ENCODE measurements at regions not wholly inside any gene's neighbourhood (a gene's known extent, or its start where the extent isn't known, plus 50 kb on each side); places are given as distances from the start of the nearest gene placed in this dataset.

DNA sequence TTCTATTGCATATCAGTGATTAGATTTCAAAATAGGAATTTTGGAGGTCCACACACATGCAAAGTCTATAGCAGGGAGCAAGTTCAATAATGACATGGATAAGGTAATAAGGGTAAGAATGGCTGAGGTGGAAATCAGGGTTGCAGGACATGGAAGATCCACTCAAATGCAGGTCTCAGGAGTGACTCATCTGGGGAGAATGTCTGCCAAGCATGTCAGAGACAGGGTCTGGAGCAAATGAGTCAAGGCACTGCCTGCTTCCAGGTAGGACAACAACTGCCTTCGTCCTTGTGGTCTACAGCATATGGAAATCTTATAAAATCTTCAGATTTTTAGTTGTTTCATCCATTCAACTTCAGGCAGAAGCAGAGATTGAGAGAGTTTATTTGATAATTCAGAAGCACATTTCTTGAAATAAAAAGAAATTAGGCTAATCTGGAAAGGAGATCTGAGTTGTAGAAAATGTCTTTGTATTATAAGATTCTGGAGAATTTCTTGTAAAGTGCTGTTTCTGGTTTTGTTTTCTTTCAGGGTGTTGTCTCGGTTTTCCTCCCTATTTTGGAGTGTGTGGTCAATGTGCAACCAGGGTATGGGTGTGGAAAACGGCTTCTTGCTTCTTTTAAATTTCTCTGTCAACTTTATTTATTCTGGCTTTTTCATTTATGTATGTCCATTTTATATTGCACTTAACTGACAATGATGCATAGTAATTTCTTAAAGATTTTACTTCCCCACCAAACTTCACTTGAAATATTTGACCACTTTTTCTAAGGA, 748.8 kb downstream of the LIG4 start:
- no peaks in the 10 kb centered on the region for H3K9me3 ChIP-seq (ENCODE audit: control insufficient read depth in 2 of 2, insufficient read depth in 1 of 2, low read length in 1 of 2)
- H3K4me3 ChIP-seq (ENCODE audit: low read length in 2 of 2), result no peak overlapping the region
- no peaks in the 10 kb centered on the region for H3K4me1 ChIP-seq (ENCODE audit: control insufficient read depth in 2 of 2, insufficient read depth in 2 of 2, low read length in 2 of 2)
- H3K36me3 ChIP-seq (ENCODE audit: control insufficient read depth in 2 of 2, insufficient read depth in 2 of 2, low read length in 1 of 2), result no peaks in the 10 kb centered on the region
- H3K27ac ChIP-seq (ENCODE audit: low read depth in 1 of 2, low read length in 1 of 2), result no peak overlapping the region
- no peak for DNase-seq (ENCODE audit: low read depth in 6 of 9, low spot score in 9 of 9)
- WGBS, result 74% methylated on average over 3 of the region's 3 CpGs
- H3K27me3 ChIP-seq (ENCODE audit: control insufficient read depth in 2 of 2, insufficient read depth in 1 of 2, low read length in 1 of 2), result no peaks in the 10 kb centered on the region

DNA sequence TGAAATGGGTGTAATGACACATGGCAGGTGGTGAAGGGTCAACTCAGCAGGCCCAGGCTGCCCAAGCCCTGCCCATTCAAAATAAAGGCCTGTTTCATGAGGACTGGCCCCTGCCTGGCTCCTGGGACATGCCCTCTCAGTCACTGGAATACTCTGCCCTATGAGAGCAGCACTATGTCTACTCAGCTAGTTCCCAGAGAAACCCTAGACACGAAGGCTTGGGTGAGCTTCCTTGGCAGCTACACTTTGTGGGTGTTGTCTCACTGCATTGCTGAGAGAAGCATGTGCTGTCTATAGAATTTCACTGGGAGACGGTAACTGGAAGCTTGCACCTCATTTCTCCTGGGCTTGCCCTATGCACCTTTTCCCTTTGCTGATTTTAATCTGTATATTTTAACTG, 752.8 kb downstream of the LIG4 start:
- H3K9me3 ChIP-seq (ENCODE audit: control insufficient read depth in 2 of 2, insufficient read depth in 1 of 2, low read length in 1 of 2), result no peaks in the 10 kb centered on the region
- no peak overlapping the region for H3K27ac ChIP-seq (ENCODE audit: low read depth in 1 of 2, low read length in 1 of 2)
- no peaks in the 10 kb centered on the region for H3K36me3 ChIP-seq (ENCODE audit: control insufficient read depth in 2 of 2, insufficient read depth in 2 of 2, low read length in 1 of 2)
- H3K4me1 ChIP-seq (ENCODE audit: control insufficient read depth in 2 of 2, insufficient read depth in 2 of 2, low read length in 2 of 2), result no peaks in the 10 kb centered on the region
- no peaks in the 10 kb centered on the region for H3K27me3 ChIP-seq (ENCODE audit: control insufficient read depth in 2 of 2, insufficient read depth in 1 of 2, low read length in 1 of 2)
- no peak overlapping the region for H3K4me3 ChIP-seq (ENCODE audit: low read length in 2 of 2)
- DNase-seq (ENCODE audit: low read depth in 6 of 9, low spot score in 9 of 9), result no peak
- 93% methylated on average over 2 of the region's 2 CpGs for WGBS

GRCh38 chr13:107461751-107462150, 753.6 kb downstream of the LIG4 start:
- no peaks in the 10 kb centered on the region for H3K4me1 ChIP-seq (ENCODE audit: control insufficient read depth in 2 of 2, insufficient read depth in 2 of 2, low read length in 2 of 2)
- DNase-seq (ENCODE audit: low read depth in 6 of 9, low spot score in 9 of 9), result no peak
- no peaks in the 10 kb centered on the region for H3K9me3 ChIP-seq (ENCODE audit: control insufficient read depth in 2 of 2, insufficient read depth in 1 of 2, low read length in 1 of 2)
- H3K36me3 ChIP-seq (ENCODE audit: control insufficient read depth in 2 of 2, insufficient read depth in 2 of 2, low read length in 1 of 2), result no peaks in the 10 kb centered on the region
- H3K27ac ChIP-seq (ENCODE audit: low read depth in 1 of 2, low read length in 1 of 2), result no peak overlapping the region
- 92% methylated on average over 1 of the region's 1 CpG for WGBS
- no peaks in the 10 kb centered on the region for H3K27me3 ChIP-seq (ENCODE audit: control insufficient read depth in 2 of 2, insufficient read depth in 1 of 2, low read length in 1 of 2)
- H3K4me3 ChIP-seq (ENCODE audit: low read length in 2 of 2), result no peak overlapping the region

DNA sequence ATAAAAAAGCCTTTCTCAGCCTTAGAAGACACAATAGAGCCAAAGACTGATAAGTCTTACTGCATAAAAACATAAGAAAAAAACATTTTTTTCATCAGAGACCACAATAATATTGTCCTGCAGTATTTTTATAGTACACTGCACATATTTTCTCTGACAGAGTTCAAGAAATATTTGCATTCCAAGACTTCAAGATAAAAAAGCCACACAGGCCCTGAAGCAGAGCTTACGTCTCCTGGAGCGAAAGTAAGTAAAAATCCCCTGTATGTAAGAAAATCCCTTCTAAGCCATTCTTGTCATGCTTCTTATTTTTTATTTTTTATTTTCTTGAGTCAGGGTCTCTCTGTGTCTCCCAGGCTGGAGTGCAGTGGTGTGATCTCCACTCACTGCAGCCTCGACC, 755.9 kb downstream of the LIG4 start:
- H3K4me1 ChIP-seq (ENCODE audit: control insufficient read depth in 2 of 2, insufficient read depth in 2 of 2, low read length in 2 of 2), result no peaks in the 10 kb centered on the region
- no peak overlapping the region for H3K4me3 ChIP-seq (ENCODE audit: low read length in 2 of 2)
- no peaks in the 10 kb centered on the region for H3K36me3 ChIP-seq (ENCODE audit: control insufficient read depth in 2 of 2, insufficient read depth in 2 of 2, low read length in 1 of 2)
- no peaks in the 10 kb centered on the region for H3K9me3 ChIP-seq (ENCODE audit: control insufficient read depth in 2 of 2, insufficient read depth in 1 of 2, low read length in 1 of 2)
- H3K27me3 ChIP-seq (ENCODE audit: control insufficient read depth in 2 of 2, insufficient read depth in 1 of 2, low read length in 1 of 2), result no peaks in the 10 kb centered on the region
- no peak for DNase-seq (ENCODE audit: low read depth in 6 of 9, low spot score in 9 of 9)
- H3K27ac ChIP-seq (ENCODE audit: low read depth in 1 of 2, low read length in 1 of 2), result no peak overlapping the region
- WGBS, result 85% methylated on average over 3 of the region's 3 CpGs

- WGBS, result 88% methylated on average over 10 of the region's 10 CpGs
- DNase-seq (ENCODE audit: low read depth in 6 of 9, low spot score in 9 of 9), result no peak
- peaks cover 0 to 2% of the 10 kb centered on the region in 2 donors for H3K9me3 ChIP-seq (ENCODE audit: control insufficient read depth in 2 of 2, insufficient read depth in 1 of 2, low read length in 1 of 2)
- no peaks in the 10 kb centered on the region for H3K27me3 ChIP-seq (ENCODE audit: control insufficient read depth in 2 of 2, insufficient read depth in 1 of 2, low read length in 1 of 2)
- H3K36me3 ChIP-seq (ENCODE audit: control insufficient read depth in 2 of 2, insufficient read depth in 2 of 2, low read length in 1 of 2), result no peaks in the 10 kb centered on the region
- no peaks in the 10 kb centered on the region for H3K4me1 ChIP-seq (ENCODE audit: control insufficient read depth in 2 of 2, insufficient read depth in 2 of 2, low read length in 2 of 2)
- H3K27ac ChIP-seq (ENCODE audit: low read depth in 1 of 2, low read length in 1 of 2), result no peak overlapping the region
- H3K4me3 ChIP-seq (ENCODE audit: low read length in 2 of 2), result no peak overlapping the region
Measured at GRCh38 chr13:107458269-107458668, 757.1 kb downstream of the LIG4 start.

- H3K36me3 ChIP-seq (ENCODE audit: control insufficient read depth in 2 of 2, insufficient read depth in 2 of 2, low read length in 1 of 2), result no peaks in the 10 kb centered on the region
- H3K9me3 ChIP-seq (ENCODE audit: control insufficient read depth in 2 of 2, insufficient read depth in 1 of 2, low read length in 1 of 2), result peaks cover 0 to 7% of the 10 kb centered on the region in 2 donors
- H3K27me3 ChIP-seq (ENCODE audit: control insufficient read depth in 2 of 2, insufficient read depth in 1 of 2, low read length in 1 of 2), result no peaks in the 10 kb centered on the region
- no peaks in the 10 kb centered on the region for H3K4me1 ChIP-seq (ENCODE audit: control insufficient read depth in 2 of 2, insufficient read depth in 2 of 2, low read length in 2 of 2)
- 41% methylated on average over 2 of the region's 2 CpGs for WGBS
- H3K4me3 ChIP-seq (ENCODE audit: low read length in 2 of 2), result no peak overlapping the region
- DNase-seq (ENCODE audit: low read depth in 6 of 9, low spot score in 9 of 9), result no peak
- H3K27ac ChIP-seq (ENCODE audit: low read depth in 1 of 2, low read length in 1 of 2), result no peak overlapping the region
Measured at GRCh38 chr13:107457686-107458085, 757.6 kb downstream of the LIG4 start.

DNA sequence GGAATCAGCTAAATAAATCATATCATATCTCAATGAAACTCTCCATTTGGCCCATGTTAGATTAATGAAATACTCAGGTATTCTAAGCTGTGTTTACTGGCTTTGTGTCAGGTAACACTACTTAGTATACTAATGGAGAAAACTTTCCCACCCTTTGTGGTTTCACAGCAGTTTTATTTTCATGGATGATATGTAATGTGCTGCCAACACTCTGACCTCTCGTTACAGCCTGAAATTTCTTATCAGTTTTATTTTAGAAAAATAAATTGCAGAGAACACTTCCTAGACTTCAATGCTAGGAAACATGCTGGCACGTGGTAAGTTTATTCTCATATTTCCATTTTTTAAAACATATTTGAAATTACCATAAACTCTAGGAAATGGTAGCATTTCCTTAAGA, 758.9 kb downstream of the LIG4 start:
- 81% methylated on average over 2 of the region's 2 CpGs for WGBS
- H3K36me3 ChIP-seq (ENCODE audit: control insufficient read depth in 2 of 2, insufficient read depth in 2 of 2, low read length in 1 of 2), result no peaks in the 10 kb centered on the region
- H3K4me3 ChIP-seq (ENCODE audit: low read length in 2 of 2), result no peak overlapping the region
- H3K9me3 ChIP-seq (ENCODE audit: control insufficient read depth in 2 of 2, insufficient read depth in 1 of 2, low read length in 1 of 2), result peaks cover 0 to 7% of the 10 kb centered on the region in 2 donors
- no peak overlapping the region for H3K27ac ChIP-seq (ENCODE audit: low read depth in 1 of 2, low read length in 1 of 2)
- no peaks in the 10 kb centered on the region for H3K4me1 ChIP-seq (ENCODE audit: control insufficient read depth in 2 of 2, insufficient read depth in 2 of 2, low read length in 2 of 2)
- DNase-seq (ENCODE audit: low read depth in 6 of 9, low spot score in 9 of 9), result no peak
- no peaks in the 10 kb centered on the region for H3K27me3 ChIP-seq (ENCODE audit: control insufficient read depth in 2 of 2, insufficient read depth in 1 of 2, low read length in 1 of 2)

DNA sequence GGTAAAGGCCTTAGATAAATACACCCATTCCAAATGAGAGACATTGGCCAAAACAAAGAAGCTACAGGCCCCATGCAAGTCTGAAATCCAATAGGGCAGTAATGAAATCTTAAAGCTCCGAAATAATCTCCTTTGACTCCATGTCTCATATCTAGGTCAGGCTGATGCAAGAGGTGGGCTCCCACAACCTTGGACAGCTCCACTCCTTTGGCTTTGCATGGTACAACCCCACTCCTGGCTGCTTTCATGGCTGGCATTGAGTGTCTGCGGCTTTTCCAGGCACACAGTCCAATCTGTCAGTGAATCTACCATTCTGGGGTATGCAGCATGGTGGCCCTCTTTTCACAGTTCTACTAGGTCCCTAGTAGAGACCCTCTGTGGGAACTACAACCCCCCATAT, 762.5 kb downstream of the LIG4 start:
- peaks cover 0 to 7% of the 10 kb centered on the region in 2 donors for H3K9me3 ChIP-seq (ENCODE audit: control insufficient read depth in 2 of 2, insufficient read depth in 1 of 2, low read length in 1 of 2)
- no peaks in the 10 kb centered on the region for H3K36me3 ChIP-seq (ENCODE audit: control insufficient read depth in 2 of 2, insufficient read depth in 2 of 2, low read length in 1 of 2)
- H3K4me1 ChIP-seq (ENCODE audit: control insufficient read depth in 2 of 2, insufficient read depth in 2 of 2, low read length in 2 of 2), result no peaks in the 10 kb centered on the region
- no peak for DNase-seq (ENCODE audit: low read depth in 6 of 9, low spot score in 9 of 9)
- H3K27ac ChIP-seq (ENCODE audit: low read depth in 1 of 2, low read length in 1 of 2), result no peak overlapping the region
- H3K27me3 ChIP-seq (ENCODE audit: control insufficient read depth in 2 of 2, insufficient read depth in 1 of 2, low read length in 1 of 2), result no peaks in the 10 kb centered on the region
- H3K4me3 ChIP-seq (ENCODE audit: low read length in 2 of 2), result no peak overlapping the region
- WGBS, result 94% methylated on average over 2 of the region's 2 CpGs

- H3K36me3 ChIP-seq (ENCODE audit: control insufficient read depth in 2 of 2, insufficient read depth in 2 of 2, low read length in 1 of 2), result no peaks in the 10 kb centered on the region
- no peaks in the 10 kb centered on the region for H3K27me3 ChIP-seq (ENCODE audit: control insufficient read depth in 2 of 2, insufficient read depth in 1 of 2, low read length in 1 of 2)
- no peak overlapping the region for H3K27ac ChIP-seq (ENCODE audit: low read depth in 1 of 2, low read length in 1 of 2)
- peaks cover 0 to 7% of the 10 kb centered on the region in 2 donors for H3K9me3 ChIP-seq (ENCODE audit: control insufficient read depth in 2 of 2, insufficient read depth in 1 of 2, low read length in 1 of 2)
- H3K4me1 ChIP-seq (ENCODE audit: control insufficient read depth in 2 of 2, insufficient read depth in 2 of 2, low read length in 2 of 2), result no peaks in the 10 kb centered on the region
- no peak for DNase-seq (ENCODE audit: low read depth in 6 of 9, low spot score in 9 of 9)
- H3K4me3 ChIP-seq (ENCODE audit: low read length in 2 of 2), result no peak overlapping the region
- WGBS, result 48% methylated on average over 10 of the region's 10 CpGs
Measured at GRCh38 chr13:107450931-107451330, 764.4 kb downstream of the LIG4 start.
